MM.1S (cell line): ENCODE measurements at regions not wholly inside any gene's neighbourhood (a gene's known extent, or its start where the extent isn't known, plus 50 kb on each side); places are given as distances from the start of the nearest gene placed in this dataset.

Source experiments
- DNase-seq: peaks from one replicate; pipeline ENCODE4 v3.0.0-alpha.2; 2015
- H2AFZ ChIP-seq: fragments of 300-600 bp; sonication (generic); 2 replicates; pipeline ENCODE4 v1.6.0; 2016; ENCODE audit warnings: antibody characterized with exemption, low read length
- H3F3A ChIP-seq: fragments of 300-600 bp; sonication (generic); 2 replicates; pipeline ENCODE4 v1.6.1; 2016; ENCODE audit warnings: mild to moderate bottlenecking, antibody characterized with exemption, low read length, moderate library complexity, mixed read lengths; ENCODE audit not compliant: insufficient read depth
- H3K27ac ChIP-seq: fragments of 300-600 bp; sonication (generic); 2 replicates; pipeline ENCODE4 v1.5.1; 2016; ENCODE audit warnings: mild to moderate bottlenecking, low read length
- H3K27me3 ChIP-seq: fragments of 300-600 bp; sonication (generic); replicated peaks from 2 replicates; pipeline ENCODE4 v1.6.0; 2016; ENCODE audit warnings: low read length; ENCODE audit not compliant: insufficient read depth
- H3K36me3 ChIP-seq: fragments of 300-600 bp; sonication (generic); replicated peaks from 2 replicates; pipeline ENCODE4 v1.6.1; 2016; ENCODE audit warnings: mild to moderate bottlenecking, low read length, mixed read lengths; ENCODE audit not compliant: insufficient read depth
- H3K4me1 ChIP-seq: fragments of 300-600 bp; sonication (generic); 2 replicates; pipeline ENCODE4 v1.6.1; 2016; ENCODE audit warnings: low read length, mixed read lengths
- H3K4me2 ChIP-seq: fragments of 300-600 bp; sonication (generic); 2 replicates; pipeline ENCODE4 v1.6.0; 2016; ENCODE audit warnings: low read depth, low read length
- H3K4me3 ChIP-seq: fragments of 300-600 bp; sonication (generic); 2 replicates; pipeline ENCODE4 v1.5.1; 2016; ENCODE audit warnings: low read length, mixed read lengths
- H3K79me2 ChIP-seq: fragments of 300-600 bp; sonication (generic); 2 replicates; pipeline ENCODE4 v1.6.1; 2016; ENCODE audit warnings: mixed run types, low read length, mixed read lengths
- H3K9ac ChIP-seq: fragments of 300-600 bp; sonication (generic); 2 replicates; pipeline ENCODE4 v1.6.1; 2016; ENCODE audit warnings: low read length, mixed read lengths
- H3K9me2 ChIP-seq: fragments of 300-600 bp; sonication (generic); replicated peaks from 2 replicates; pipeline ENCODE4 v1.6.1; 2016; ENCODE audit warnings: mild to moderate bottlenecking, low read length, mixed read lengths; ENCODE audit not compliant: insufficient read depth
- H3K9me3 ChIP-seq: fragments of 300-600 bp; sonication (generic); replicated peaks from 2 replicates; pipeline ENCODE4 v1.6.1; 2016; ENCODE audit warnings: mild to moderate bottlenecking, low read length, mixed read lengths; ENCODE audit not compliant: insufficient read depth
- H4K20me1 ChIP-seq: fragments of 300-600 bp; sonication (generic); 2 replicates; pipeline ENCODE4 v1.6.1; 2016; ENCODE audit warnings: mild to moderate bottlenecking, low read length, moderate library complexity, mixed read lengths; ENCODE audit not compliant: insufficient read depth
- CTCF ChIP-seq: fragments of 300-600 bp; sonication (generic); IDR thresholded peaks from 2 replicates; pipeline ENCODE4 v1.5.1; 2016; ENCODE audit warnings: antibody characterized with exemption, low read length, mixed read lengths
- EZH2 ChIP-seq: fragments of 300-600 bp; sonication (generic); optimal IDR thresholded peaks from 2 replicates; pipeline ENCODE3; 2017; ENCODE audit warnings: low read depth, mild to moderate bottlenecking, antibody characterized with exemption, low read length, mixed read lengths
- EZH2phosphoT487 ChIP-seq: fragments of 300-600 bp; sonication (generic); IDR thresholded peaks from 2 replicates; pipeline ENCODE4 v1.6.1; 2018; ENCODE audit warnings: antibody characterized with exemption, low read length

GRCh38 chr7:45240926-45241325 is 83.3 kb downstream of the RAMP3 start:
- Histone ChIP-seq H3K9me3 (no peaks in the 10 kb centered on the region), H2AFZ (no peak overlapping the region), H3K9me2 (no peaks in the 10 kb centered on the region), H3K36me3 (no peaks in the 10 kb centered on the region), H4K20me1 (no peaks in the 10 kb centered on the region), H3K4me1 (peaks cover 1% of the 10 kb centered on the region; the same call in 1 of the 2 replicates), H3K9ac (no peak overlapping the region), H3K4me3 (no peak overlapping the region), H3K27ac (no peak overlapping the region), H3F3A (no peaks in the 10 kb centered on the region), H3K27me3 (no peaks in the 10 kb centered on the region), H3K4me2 (no peak overlapping the region), H3K79me2 (no peaks in the 10 kb centered on the region)
- TF ChIP-seq EZH2phosphoT487 (no peak), EZH2 (no peak), CTCF (no peak)
- DNase-seq: no peak

- DNase-seq: no peak
- Histone ChIP-seq H3K79me2 (no peaks in the 10 kb centered on the region), H4K20me1 (no peaks in the 10 kb centered on the region), H3K9me3 (no peaks in the 10 kb centered on the region), H2AFZ (no peak overlapping the region), H3K4me3 (no peak overlapping the region), H3F3A (no peaks in the 10 kb centered on the region), H3K9me2 (no peaks in the 10 kb centered on the region), H3K36me3 (no peaks in the 10 kb centered on the region), H3K4me2 (no peak overlapping the region), H3K27me3 (no peaks in the 10 kb centered on the region), H3K9ac (no peak overlapping the region), H3K4me1 (peaks cover 6% of the 10 kb centered on the region; the same call in 1 of the 2 replicates), H3K27ac (no peak overlapping the region)
- TF ChIP-seq EZH2phosphoT487 (no peak), CTCF (no peak), EZH2 (no peak)
Observed at GRCh38 chr7:45241339-45242109, 83.9 kb downstream of the RAMP3 start.

DNA sequence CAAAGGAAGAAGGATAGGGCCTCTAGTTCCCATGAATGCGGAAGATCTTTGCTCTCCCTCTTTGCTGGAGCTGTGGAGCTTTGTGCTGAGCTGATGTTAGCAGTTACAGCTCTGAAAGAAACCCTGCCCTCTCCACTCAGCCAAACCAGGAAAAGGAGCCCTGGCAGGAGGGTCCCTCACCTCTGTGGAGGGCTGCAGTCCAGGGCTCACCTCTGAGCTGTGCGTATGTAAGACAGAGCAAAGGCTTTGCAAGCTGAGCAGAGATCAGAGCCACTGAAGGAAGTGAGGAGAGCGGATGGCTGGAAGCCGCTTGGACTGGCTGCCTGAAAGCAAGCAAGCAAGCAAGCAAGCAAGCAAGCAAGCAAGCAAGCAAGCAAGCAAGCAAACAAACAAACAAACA is 84.7 kb downstream of the RAMP3 start:
- Histone ChIP-seq H3F3A (no peaks in the 10 kb centered on the region), H3K36me3 (no peaks in the 10 kb centered on the region)

More for the DNA sequence above, 84.7 kb downstream of the RAMP3 start:
- Histone ChIP-seq H3K4me1 (peaks cover 6% of the 10 kb centered on the region; the same call in 1 of the 2 replicates), H3K9me3 (no peaks in the 10 kb centered on the region), H3K9ac (no peak overlapping the region), H3K4me3 (no peak overlapping the region), H3K9me2 (no peaks in the 10 kb centered on the region), H3K27ac (no peak overlapping the region), H4K20me1 (no peaks in the 10 kb centered on the region), H3K27me3 (no peaks in the 10 kb centered on the region), H3K79me2 (no peaks in the 10 kb centered on the region), H3K4me2 (no peak overlapping the region), H2AFZ (no peak overlapping the region)
- no peak for DNase-seq
- no peak for TF ChIP-seq CTCF
- no peak for TF ChIP-seq EZH2
- TF ChIP-seq EZH2phosphoT487: no peak
